Large intestine (tissue), 3 donors: ENCODE measurements at regions not wholly inside any gene's neighbourhood (a gene's known extent, or its start where the extent isn't known, plus 50 kb on each side); places are given as distances from the start of the nearest gene placed in this dataset.
"Not testable (repeated sequence)": the region's sequence is repeated elsewhere in the genome, so short reads cannot be mapped to it uniquely, and the experiment has no call there.

Experiments
- DNase-seq, 2 donors: peaks; one replicate each; pipeline versions ENCODE4 v3.0.0 to v3.0.0-alpha.2; 2013
- H3K27ac ChIP-seq: one replicate; pipeline ENCODE4 v1.5.1; 2013; ENCODE audit warnings: low read length
- H3K27me3 ChIP-seq: 2 replicates; pipeline ENCODE4 v1.6.1; 2013; ENCODE audit warnings: low read length; ENCODE audit not compliant: control insufficient read depth, insufficient read depth
- H3K36me3 ChIP-seq: 2 replicates; pipeline ENCODE4 v1.6.1; 2013; ENCODE audit warnings: low read length; ENCODE audit not compliant: control insufficient read depth, insufficient read depth
- H3K4me1 ChIP-seq: one replicate; pipeline ENCODE4 v1.6.1; 2013; ENCODE audit warnings: low read length; ENCODE audit not compliant: control insufficient read depth, insufficient read depth
- H3K4me3 ChIP-seq: one replicate; pipeline ENCODE4 v1.5.1; 2013; ENCODE audit warnings: low read length
- H3K9me3 ChIP-seq: one replicate; pipeline ENCODE4 v1.6.1; 2013; ENCODE audit warnings: mild to moderate bottlenecking, low read depth, low read length, moderate library complexity; ENCODE audit not compliant: control insufficient read depth
- WGBS: methylation state at CpG from one replicate; pipeline ENCODE4 v1.1.5; 2013; ENCODE audit warnings: low lambda C conversion rate; ENCODE audit not compliant: insufficient coverage; 5-methylcytosine and 5-hydroxymethylcytosine counted together

GRCh38 chr10:35973912-35974591, 332.0 kb upstream of the FZD8 start:
- H3K4me1 ChIP-seq, H3K27ac ChIP-seq, H3K9me3 ChIP-seq, H3K36me3 ChIP-seq, H3K27me3 ChIP-seq, H3K4me3 ChIP-seq, DNase-seq: not testable (repeated sequence)
- WGBS: no CpG with 5 or more reads among the region's 5 CpGs

DNA sequence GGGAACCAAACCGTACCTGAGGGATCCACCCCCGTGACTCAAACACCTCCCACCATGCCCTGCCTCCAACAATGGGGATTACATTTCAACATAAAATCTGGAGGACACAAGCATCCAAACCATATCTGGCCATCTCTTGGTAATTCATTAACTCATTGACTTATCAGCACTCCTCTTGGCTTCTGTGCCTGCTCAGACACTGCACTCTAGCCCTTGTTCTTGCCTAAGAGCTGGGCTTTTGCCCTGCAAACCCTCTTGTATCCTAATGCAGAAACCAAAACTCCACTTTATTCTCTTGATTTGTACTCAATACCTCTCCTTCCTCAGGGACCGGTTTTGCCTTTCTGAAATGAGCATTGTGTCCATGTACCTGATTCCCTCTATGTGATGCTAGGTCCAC, 330.2 kb upstream of the FZD8 start:
- no peaks in the 10 kb centered on the region for H3K27me3 ChIP-seq
- H3K4me1 ChIP-seq: no peaks in the 10 kb centered on the region
- no peak overlapping the region for H3K4me3 ChIP-seq
- DNase-seq: no peak
- H3K9me3 ChIP-seq: no peaks in the 10 kb centered on the region
- no peak overlapping the region for H3K27ac ChIP-seq
- no peaks in the 10 kb centered on the region for H3K36me3 ChIP-seq
- WGBS: no CpG with 5 or more reads among the region's 3 CpGs

GRCh38 chr10:35971397-35971796, 329.3 kb upstream of the FZD8 start:
- WGBS: no CpG with 5 or more reads among the region's 2 CpGs
- H3K4me3 ChIP-seq: no peak overlapping the region
- H3K9me3 ChIP-seq: no peaks in the 10 kb centered on the region
- no peak for DNase-seq
- H3K27me3 ChIP-seq: no peaks in the 10 kb centered on the region
- H3K27ac ChIP-seq: no peak overlapping the region
- H3K36me3 ChIP-seq: no peaks in the 10 kb centered on the region
- H3K4me1 ChIP-seq: no peaks in the 10 kb centered on the region

GRCh38 chr10:35963685-35964084, 321.6 kb upstream of the FZD8 start:
- H3K4me1 ChIP-seq: no peaks in the 10 kb centered on the region
- 100% methylated on average over 1 of the region's 1 CpG for WGBS
- H3K4me3 ChIP-seq: no peak overlapping the region
- H3K27me3 ChIP-seq: no peaks in the 10 kb centered on the region
- H3K9me3 ChIP-seq: no peaks in the 10 kb centered on the region
- DNase-seq: no peak
- H3K36me3 ChIP-seq: no peaks in the 10 kb centered on the region
- H3K27ac ChIP-seq: no peak overlapping the region

GRCh38 chr10:35961501-35961900, 319.4 kb upstream of the FZD8 start:
- no peaks in the 10 kb centered on the region for H3K9me3 ChIP-seq
- H3K4me3 ChIP-seq: no peak overlapping the region
- no peaks in the 10 kb centered on the region for H3K4me1 ChIP-seq
- DNase-seq: no peak
- WGBS: no CpG with 5 or more reads among the region's 3 CpGs
- no peaks in the 10 kb centered on the region for H3K36me3 ChIP-seq
- H3K27ac ChIP-seq: no peak overlapping the region
- H3K27me3 ChIP-seq: no peaks in the 10 kb centered on the region

DNA sequence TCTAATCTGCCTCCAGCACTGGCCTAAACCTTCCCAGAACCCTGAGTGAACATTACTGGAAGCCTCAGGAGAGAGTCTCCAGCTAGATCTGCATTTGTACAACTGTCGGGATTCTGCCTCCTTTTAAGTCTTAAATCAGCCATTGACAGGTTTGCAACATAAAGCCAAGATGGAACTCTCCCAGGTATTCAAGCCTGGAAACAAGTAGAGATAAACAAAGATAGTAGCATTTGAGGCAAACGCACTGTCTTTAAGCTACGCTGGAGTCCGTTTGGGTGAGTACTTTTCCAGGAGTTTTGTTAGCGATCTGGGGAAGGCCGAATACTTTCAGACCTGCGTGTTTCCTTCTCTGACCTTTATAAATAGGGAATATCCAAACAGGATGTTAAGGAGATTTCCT, 317.2 kb upstream of the FZD8 start:
- no peak for DNase-seq
- Histone ChIP-seq H3K4me1 (no peaks in the 10 kb centered on the region), H3K36me3 (no peaks in the 10 kb centered on the region), H3K9me3 (no peaks in the 10 kb centered on the region), H3K4me3 (no peak overlapping the region), H3K27ac (no peak overlapping the region), H3K27me3 (no peaks in the 10 kb centered on the region)
- no CpG with 5 or more reads among the region's 7 CpGs for WGBS

DNA sequence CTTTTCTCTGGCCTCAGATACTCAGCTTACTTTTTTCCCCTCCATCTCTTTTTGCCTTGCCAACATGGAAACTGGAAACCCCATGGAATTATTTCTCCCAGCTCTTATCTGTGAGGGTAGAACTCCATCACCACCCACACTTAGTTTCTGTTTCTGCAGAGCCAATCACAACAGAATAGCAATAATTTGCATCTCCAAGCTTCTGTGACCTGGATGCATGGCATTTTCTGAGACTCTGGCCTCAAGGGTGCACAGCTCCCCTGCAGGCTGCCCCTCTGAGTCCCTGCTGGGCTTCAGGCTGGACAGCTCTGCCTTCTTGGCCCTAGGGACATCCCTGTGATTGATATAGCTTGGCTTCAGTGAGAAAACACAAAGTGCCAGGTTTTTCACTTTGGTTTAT, 316.5 kb upstream of the FZD8 start:
- not testable (repeated sequence) for H3K36me3 ChIP-seq, H3K27ac ChIP-seq, H3K27me3 ChIP-seq, H3K9me3 ChIP-seq, DNase-seq, H3K4me3 ChIP-seq, H3K4me1 ChIP-seq

DNA sequence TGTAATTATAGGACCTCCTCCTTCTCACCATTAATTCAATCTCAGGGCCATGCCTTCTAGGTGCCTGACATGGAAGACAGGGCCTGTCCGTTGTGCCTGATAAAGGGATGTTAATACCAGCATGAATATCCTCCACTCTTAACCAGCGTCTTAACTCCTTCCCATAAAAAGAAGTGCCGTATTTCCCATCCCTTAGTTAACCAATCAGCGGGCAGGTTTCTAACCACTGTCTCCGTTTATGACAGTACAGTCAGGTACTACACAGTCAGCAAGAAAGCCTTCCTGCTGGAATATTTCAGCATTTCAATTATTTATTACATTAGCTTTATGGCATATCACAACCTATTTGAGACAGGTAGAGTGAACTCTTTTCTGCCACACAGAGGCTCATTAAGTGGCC, 308.6 kb upstream of the FZD8 start:
- no peaks in the 10 kb centered on the region for H3K36me3 ChIP-seq
- no peak overlapping the region for H3K27ac ChIP-seq
- no peak for DNase-seq
- H3K9me3 ChIP-seq: no peaks in the 10 kb centered on the region
- H3K27me3 ChIP-seq: no peaks in the 10 kb centered on the region
- H3K4me3 ChIP-seq: no peak overlapping the region
- no CpG with 5 or more reads among the region's 5 CpGs for WGBS
- no peaks in the 10 kb centered on the region for H3K4me1 ChIP-seq

DNA sequence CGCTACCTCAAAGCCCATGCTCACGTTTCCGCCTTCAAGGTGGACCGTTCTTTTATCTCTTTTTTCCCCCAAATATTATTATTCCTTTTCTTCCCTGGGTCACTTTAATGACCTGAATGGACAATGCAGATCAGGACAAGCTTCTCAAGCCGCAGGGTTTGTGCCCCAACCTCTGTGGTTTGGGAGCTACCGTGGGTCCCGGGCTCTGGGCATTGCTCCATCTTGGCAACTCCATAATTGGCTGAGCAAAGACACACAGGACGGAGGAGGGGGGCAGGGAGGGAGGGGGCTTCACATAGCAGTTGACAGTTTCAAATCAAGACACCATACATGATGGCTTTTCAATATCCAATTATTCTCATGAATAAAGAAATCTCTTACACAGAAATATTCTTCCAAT, 308.1 kb upstream of the FZD8 start:
- Histone ChIP-seq H3K9me3 (no peaks in the 10 kb centered on the region), H3K27me3 (no peaks in the 10 kb centered on the region), H3K27ac (no peak overlapping the region), H3K4me1 (no peaks in the 10 kb centered on the region), H3K4me3 (no peak overlapping the region), H3K36me3 (no peaks in the 10 kb centered on the region)
- no peak for DNase-seq
- WGBS: 81% methylated on average over 3 of the region's 8 CpGs

- H3K4me1 ChIP-seq: no peaks in the 10 kb centered on the region
- 100% methylated on average over 1 of the region's 5 CpGs for WGBS
Measured at GRCh38 chr10:35949811-35950211, 307.7 kb upstream of the FZD8 start.

DNA sequence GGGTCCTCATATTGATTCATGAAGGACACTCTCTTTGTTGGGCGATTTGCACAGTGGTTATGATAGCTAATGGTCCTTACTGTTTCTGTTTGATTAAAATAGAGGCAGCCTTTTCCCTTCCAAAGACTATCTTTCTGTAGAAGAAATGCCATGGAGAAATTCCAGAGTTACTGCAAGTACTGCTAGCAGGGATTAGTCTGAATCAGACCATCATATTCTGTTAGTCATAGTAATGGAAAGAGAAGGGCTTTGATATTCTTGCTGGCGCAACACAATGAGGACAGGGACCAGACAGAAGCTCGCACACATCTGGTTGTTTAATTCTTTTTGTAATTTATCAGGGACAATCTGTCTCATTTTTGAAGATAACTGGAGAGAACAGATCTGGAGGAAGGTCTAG, 304.5 kb upstream of the FZD8 start:
- Histone ChIP-seq H3K36me3 (no peaks in the 10 kb centered on the region), H3K27me3 (no peaks in the 10 kb centered on the region)
- no CpG with 5 or more reads among the region's 3 CpGs for WGBS

More at GRCh38 chr10:35949811-35950211, 307.7 kb upstream of the FZD8 start:
- no peaks in the 10 kb centered on the region for H3K9me3 ChIP-seq
- H3K4me3 ChIP-seq: no peak overlapping the region
- no peaks in the 10 kb centered on the region for H3K36me3 ChIP-seq
- H3K27me3 ChIP-seq: no peaks in the 10 kb centered on the region
- H3K27ac ChIP-seq: no peak overlapping the region
- DNase-seq: no peak

More for the DNA sequence above, 304.5 kb upstream of the FZD8 start:
- no peak for DNase-seq
- Histone ChIP-seq H3K4me3 (no peak overlapping the region), H3K9me3 (no peaks in the 10 kb centered on the region), H3K4me1 (no peaks in the 10 kb centered on the region), H3K27ac (no peak overlapping the region)
